GM21619 (cell line): ENCODE measurements at regions not wholly inside any gene's neighbourhood (a gene's known extent, or its start where the extent isn't known, plus 50 kb on each side); places are given as distances from the start of the nearest gene placed in this dataset.
"Not testable (repeated sequence)": the region's sequence is repeated elsewhere in the genome, so short reads cannot be mapped to it uniquely, and the experiment has no call there.

ENCODE experiments used
- ATAC-seq: cut with Tn5 transposase; IDR thresholded peaks from one replicate; pipeline ENCODE4 v1.9.1; 2021; ENCODE audit not compliant: unreplicated experiment

DNA sequence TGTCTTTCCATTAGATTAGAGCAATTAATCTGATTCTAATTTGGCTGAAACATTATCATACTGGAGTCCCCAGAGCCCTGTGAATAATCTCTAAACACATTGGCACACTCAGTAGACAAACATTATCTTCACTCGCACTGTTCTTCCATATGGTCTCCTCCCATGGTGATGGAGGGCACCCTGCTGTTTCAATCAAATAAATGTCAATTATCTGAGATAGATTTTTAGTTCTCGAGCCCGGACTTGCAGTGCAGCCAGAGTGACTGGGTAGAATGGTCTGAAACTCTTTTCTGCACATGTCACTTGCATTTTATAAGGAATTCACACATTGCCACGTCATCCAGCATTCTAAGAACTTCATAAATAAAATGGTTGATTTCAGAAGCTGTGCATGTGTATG lies 90.6 kb upstream of the MAP3K7 start:
- ATAC-seq: no peak

DNA sequence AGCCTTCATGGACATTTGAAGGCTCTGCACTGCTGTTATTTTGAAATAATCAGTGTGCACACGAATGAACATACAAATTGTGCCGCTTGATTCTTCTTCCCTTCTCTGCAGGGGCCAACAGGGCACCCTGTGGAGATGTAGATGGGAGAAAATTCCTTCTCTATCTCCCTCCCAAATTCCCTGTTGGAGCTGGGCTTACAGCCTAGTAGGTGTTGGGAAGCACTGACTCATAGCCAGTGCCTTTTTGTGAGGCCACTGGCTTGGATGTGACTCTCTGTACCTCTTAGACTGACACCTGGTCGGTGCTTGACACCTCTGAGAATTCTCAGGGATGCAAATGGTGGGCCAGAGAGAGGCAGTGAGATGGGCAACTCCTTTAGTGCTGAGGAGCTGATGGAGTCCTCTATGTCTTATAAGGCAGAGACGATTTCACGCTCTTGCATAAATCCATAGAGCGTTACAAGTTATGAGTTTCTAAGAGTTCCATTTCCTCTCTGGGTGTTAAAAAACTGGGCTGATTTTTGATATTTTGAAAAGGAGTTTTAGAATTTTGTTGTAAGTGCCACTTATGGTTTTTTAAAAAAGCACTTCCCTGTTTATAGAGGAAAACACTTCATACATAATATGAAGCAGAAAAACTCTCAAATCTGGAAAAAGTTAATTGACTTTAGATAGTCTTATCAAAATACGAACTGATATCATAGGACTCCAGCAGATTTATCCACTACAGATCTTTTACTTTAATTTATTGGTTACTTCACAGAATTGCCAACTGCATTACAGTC lies 89.8 kb upstream of the MAP3K7 start:
- ATAC-seq: no peak

DNA sequence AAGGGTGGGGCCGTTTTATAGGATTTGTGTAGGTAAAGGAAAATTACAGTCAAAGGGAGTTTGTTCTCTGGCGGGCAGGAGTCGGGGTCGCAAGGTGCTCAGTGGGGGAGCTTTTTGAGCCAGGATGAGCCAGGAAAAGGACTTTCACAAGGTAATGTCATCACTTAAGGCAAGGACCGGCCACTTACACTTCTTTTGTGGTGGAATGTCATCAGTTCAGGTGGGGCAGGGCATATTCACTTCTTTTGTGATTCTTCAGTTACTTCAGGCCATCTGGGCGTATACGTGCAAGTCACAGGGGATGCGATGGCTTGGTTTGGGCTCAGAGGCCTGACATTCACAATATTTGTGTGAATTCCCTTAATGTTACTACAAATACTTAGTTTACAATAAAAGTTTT lies 88.2 kb upstream of the MAP3K7 start:
- ATAC-seq: not testable (repeated sequence)

DNA sequence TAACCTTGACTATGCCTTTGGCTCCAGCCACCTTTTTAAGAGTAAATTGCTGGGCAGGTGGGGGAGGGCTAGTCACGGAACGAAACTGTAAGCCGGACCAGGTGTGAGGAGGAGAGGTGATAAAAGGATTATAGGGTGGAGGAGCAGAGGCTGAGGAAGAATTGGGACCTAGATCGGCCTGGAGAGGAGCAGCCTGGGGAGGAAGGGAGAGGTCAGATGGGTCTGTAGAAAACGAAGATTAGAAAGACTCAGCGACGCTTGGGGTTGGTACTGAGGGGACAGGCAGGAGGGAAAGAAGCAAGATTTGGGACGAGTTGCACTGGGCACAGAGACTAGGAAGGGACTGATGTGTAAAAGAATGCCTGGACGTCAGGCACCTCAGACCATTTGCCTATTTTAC lies 87.2 kb upstream of the MAP3K7 start:
- ATAC-seq: not testable (repeated sequence)

DNA sequence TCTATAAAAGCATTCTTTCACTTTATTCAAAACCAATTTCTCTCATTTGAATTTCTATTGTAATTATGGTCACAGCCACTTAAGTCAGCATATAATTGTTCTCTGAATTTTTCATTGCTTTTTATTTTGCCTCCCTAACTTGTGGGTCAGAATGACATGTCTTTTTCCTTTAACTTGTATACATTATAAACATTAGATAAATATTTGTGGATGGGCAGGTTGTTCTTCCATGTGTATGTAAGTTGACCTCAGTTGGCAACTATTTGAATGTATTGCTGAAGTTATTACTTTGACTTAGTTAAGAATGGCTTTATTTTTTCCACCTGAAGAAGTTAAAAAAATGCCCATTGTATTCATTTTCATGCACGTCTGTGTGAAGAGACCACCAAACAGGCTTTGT lies 83.0 kb upstream of the MAP3K7 start:
- ATAC-seq: no peak

DNA sequence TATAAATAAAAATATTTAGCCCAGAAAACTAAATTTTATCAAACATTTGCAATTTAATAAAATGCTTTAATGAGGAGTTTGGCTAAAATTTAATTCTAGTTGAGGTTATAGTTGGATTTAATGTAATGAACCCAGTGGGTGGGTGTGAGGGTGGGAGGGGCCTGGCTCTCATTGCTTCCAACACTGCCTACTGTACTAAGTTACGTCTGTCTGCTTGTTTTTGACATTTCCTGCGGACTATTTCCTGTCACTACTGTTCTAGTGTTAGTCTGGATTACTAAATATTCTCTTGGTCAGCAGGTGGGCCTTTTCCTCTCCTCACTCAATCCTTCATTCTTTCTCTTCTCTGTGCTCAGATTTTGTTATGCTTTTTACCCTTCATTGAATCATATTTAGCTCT lies 82.5 kb upstream of the MAP3K7 start:
- no peak for ATAC-seq

DNA sequence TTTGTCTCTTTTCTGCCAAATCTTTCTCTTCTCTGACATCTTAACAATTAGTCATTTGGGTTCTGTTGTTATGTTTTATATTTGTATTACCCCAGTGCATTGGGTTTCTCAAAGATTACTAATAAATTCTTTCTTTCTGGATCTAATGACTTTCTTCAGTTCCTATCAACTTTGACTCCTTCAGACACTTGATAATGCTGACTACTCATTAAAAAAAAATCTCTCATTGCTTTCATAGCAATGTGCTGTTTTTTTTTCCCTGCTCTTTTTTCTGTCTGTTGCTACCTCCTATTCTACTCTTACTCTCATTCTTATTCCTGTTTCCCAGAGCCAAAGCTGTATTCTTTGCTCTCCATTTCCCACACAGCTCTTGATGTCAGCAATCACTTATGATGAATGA lies 81.3 kb upstream of the MAP3K7 start:
- ATAC-seq: no peak

DNA sequence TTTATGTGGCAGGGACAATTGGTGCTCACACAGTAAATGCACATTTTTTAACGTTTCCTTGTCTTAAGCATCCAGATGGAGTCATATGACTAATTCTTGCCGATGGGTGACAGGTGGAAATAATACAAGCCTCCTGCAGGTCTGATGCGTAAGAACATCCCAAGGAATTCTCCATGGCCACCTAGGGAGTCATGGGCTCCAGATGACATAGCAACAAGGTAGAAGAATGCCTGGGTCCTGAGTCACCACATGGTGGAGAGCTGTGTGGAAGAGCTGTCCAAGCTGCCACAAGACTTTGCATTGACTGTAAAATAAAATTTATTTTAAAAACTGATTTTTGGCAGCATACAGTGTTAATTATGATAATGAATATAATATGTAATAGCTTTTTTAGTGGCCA lies 77.0 kb upstream of the MAP3K7 start:
- ATAC-seq: no peak

DNA sequence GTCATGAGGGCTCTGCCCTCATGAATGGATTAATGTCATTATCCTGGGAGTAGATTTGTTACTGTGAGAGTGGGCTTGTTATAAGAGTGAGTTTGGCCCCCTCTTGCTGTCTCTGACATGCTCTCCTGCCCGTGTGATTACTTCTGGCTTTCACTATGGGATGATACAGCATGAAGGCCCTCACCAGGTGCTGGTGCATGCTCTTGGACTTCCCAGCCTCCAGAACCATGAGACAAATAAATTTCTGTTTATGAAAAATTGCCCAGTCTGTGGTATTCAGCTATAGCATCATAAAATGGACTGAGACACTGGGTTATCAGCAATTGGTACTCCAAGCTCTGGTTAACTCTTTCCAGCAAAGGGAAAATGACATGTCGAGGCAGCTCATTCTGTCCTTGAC lies 76.2 kb upstream of the MAP3K7 start:
- ATAC-seq: no peak

DNA sequence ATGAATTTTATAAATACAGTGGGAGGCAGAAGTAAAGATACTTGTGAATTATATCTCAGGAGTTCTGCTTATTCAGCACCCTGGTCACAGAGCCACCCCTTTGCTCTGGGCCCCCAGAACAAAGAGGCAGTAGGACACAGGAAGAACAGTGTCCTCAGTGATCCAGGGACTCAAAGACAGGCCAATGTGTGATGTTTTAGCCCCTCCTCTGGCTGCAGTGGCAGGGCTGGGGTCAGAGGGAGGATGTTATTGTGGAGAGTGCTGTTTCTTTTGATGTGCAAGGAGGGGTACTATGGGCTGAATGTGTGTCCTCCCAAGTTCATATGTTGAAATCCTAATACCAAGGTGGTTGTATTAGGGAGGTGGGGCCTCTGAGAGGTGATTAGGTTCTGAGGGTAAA lies 74.1 kb upstream of the MAP3K7 start:
- no peak for ATAC-seq

DNA sequence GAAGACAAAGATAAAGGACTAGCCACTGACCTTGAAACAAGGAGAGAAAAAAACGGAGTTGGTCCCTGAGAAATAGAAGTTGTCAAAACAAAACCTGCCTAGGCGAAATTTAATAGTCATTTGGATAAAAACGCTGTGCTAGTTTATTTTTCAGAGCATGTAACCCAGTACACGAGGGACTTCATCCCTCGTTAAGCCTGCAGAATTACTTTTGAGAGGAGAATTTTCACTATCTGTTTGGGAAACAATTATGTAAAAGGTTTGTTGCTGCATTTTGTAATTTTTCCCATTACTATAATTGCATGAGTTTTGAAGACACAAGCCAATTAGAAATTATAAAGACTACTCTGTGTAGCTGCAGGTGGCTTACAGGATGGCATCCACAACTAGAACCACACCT lies 71.6 kb upstream of the MAP3K7 start:
- no peak for ATAC-seq

DNA sequence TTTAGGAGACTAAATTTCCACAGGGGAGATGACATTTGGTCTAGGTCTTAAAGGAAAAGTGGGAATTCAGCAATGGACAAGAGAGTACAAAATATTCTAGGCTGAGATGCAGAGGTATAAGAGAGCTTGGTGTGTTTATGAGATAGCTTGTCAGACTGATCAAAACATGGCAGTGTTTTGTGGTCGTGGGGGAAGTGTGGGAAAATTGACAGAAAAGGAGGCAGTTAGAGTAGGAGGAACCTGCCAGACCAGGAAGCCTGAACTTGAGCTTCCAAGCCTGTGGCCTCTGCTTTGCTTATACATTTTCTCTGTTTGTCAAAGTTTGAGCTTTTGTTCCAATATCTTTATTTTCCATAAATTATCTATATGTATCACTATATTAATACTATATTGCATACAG lies 69.5 kb upstream of the MAP3K7 start:
- ATAC-seq: no peak

DNA sequence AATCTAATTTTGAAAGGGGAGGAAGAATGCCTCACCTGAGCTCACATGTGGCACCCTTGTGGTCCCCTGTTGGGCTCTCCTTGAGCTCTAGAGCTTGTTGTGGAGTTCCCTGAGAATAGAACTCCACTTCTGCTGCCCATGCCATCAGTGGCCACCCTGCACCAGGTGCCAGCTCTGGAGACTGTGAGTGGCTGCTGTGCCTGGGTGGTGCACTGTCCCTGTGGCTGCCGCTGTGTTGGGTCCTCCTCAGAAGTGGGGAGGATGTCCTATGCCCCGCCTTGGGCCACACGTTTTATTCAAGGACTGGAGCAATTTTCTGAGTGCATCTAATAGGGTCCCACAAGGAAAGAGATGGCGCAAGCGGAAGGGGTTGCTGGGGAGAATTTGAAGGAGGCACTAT lies 67.9 kb upstream of the MAP3K7 start:
- ATAC-seq: no peak

DNA sequence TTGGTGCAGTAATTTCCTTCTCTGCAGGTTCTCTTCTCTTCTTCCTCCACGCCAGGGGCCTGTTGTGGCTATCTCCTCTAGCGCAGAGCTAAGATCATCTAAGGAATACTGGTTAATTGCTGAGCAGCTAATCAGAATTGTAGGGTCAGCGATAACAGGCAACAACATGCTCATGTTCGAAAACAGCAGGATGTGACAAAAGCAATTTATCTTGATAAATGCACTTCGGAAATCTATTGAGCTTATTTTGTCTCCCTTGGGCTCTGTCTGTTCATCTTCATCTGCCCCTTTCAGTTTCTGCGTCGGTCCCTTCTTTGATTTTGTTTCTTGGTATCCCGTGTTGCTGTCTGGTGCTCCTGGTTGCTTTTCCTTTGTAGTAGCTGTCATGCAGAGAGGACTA lies 67.3 kb upstream of the MAP3K7 start:
- no peak for ATAC-seq

DNA sequence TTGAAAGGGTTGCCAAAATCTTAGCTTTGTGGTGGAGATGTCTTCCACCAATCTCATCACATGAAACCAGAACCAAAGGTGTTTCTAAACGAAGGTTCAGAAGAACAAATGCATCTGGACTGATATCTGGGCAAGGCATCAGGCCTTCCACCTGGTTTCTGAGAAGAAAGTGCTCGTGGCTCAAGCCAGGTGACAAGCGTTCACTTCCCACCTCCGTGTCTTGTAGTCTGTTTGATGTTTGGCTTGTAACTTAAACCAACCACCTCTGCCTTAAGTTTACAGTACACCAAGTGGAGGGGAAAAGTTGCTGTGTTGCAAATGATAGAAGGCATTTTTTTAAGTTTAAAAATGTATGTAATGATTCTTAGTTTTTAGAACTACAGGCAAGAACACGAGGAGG lies 66.9 kb upstream of the MAP3K7 start:
- no peak for ATAC-seq

DNA sequence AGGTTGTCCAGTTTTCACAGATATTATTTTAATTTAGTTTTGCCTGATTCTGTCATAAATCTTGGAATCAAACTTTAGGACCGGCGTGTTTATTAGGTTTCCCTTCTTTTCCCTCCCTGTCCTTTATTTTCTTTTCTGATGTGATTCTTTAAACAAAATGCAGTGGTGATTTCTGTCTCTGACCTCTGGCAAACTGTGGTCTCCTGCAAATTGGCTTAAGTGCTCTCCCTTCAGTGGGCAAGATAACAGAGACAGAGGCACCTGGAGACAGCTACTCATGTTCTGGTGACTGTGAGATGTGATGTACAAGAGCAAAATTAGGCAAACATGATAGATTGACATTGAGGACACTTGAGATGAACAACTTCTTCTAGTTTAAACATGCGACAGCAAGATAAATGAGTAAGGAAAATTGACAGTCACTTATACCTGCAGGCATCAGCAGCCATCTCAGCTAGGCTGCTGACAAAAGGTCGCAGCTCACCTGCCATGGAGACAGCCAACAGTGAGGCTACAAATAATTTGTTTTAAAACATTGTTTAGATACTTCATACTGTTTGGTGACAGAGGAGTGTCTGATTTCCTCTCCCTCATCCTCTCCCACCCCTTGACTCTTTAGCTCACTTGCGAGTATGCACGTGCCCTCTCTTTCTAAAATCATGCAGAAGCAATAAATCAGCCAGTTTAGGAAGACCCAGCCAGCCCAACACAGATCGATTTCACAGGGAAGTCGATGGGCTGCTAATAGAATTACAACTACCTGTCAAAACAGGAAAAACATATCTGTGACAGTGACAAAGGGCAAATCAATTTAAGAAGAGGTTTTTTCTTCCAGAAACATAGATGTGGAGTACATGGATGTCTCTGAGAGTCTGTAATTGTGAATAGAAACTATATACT lies 63.4 kb upstream of the MAP3K7 start:
- ATAC-seq: no peak

DNA sequence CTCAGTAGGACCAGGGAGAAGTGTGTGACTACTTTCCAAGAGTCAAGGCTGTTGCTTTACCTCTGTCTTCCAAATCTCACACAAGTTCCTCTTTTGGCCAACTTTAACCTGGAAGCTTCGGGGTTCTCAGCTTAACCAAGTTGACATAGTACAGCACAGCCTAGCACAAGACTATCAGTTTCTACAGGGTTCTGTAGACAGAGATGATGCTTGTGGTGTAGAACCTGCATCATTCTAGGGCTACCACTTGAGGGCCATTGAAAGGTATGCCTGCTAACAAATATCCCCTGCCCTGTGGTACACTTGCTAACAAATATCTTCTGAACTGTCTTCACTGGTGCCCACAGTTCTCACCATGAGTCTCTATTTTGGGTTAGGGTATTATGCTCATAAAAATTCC lies 62.0 kb upstream of the MAP3K7 start:
- no peak for ATAC-seq

DNA sequence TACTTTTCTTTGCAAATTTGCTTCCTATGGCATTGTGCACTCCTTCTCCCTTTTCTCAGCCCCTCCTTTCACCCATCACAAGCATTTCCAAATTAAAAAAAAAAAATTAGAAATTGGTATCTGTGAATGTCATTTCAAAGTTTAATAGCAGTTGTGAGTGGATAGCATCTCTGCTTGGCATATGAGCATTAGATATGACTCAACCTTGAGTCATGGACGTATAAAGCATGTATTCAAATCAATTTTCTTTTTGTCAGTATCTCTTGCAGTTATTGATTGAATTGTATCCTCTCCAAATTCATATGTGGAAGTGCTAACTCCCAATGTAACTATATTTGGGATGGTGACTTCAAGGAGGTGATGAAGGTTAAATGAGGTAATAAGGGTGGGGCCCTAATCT lies 60.1 kb upstream of the MAP3K7 start:
- ATAC-seq: no peak

DNA sequence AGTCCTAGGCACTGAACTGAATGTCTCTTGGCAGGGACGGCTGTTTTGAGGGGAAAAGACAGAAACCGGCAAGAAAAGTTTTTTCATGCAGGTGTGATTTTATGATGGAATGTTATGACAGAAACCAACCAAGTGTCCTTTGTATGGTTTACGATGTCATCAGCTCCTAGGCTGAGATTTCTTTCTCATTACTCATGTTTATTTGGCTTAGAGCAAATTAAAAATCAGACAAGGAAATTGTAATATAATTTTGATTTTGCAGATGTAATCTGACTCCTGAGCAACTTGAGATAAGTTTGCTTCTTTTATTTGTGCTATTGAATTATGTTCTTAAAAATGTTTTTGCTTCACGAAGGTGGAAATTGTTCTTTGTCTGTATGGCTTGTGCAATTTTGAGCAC lies 58.8 kb upstream of the MAP3K7 start:
- no peak for ATAC-seq

DNA sequence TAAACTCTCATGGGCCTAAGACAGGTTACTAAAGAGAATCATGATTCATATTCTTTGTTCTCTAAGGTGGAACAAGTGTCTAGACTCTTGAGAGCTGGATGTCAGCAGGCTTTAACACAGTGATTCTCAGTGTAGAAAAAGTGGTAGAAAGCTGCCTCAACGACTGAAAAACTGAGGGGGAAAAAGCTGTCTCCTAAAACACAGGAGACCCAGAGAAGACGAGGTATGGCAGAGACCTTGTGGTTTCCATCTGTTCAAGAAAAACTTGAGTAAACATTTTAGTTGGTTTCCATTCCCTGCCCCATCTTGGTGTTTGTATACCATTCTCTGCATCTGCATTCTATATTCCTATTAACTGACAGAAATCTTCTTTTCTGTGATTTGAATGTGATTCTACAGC lies 57.6 kb upstream of the MAP3K7 start:
- ATAC-seq: no peak

DNA sequence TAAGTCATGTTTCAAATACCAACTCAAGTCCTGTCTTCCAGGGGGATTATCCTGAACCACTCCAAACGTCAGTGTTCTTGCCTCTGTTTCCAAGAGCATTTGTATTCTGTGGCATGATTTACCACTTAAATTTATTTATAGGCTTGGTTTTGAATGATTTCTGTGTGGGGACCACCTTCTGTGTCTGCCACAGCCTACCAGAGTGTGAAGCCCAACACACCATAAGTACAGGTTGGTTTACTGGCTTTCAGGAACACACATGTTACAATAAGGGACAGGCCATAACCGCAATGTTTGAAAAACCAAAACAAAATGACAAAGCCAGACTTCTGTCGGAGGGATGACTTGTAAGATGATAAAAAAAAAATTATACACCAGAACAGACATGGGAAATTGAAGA lies 56.5 kb upstream of the MAP3K7 start:
- ATAC-seq: no peak

DNA sequence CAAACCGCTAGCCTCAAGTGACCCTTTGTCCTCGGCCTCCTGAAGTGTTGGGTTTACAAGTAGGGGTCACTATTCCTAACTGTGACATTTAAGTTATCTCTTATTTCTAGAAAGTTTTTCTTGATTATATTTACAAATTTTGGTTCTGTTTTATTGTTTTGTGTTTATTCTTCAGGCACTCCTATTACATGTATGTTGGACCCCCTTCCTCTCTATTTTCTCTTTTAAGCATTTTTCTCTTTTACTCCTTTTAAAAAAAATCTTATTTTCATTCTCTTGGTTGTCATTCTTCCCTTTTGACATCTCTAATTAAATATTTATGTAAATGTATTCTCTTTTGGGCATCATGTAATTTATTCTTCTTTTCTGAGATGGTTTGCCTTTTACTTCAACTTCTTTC lies 50.4 kb upstream of the MAP3K7 start:
- no peak for ATAC-seq
